Stimulated activated naive CD8-positive, alpha-beta T cell treated with anti-CD3 and anti-CD28 coated beads, Interleukin-15, Interleukin-2, amounts not matched to agents 100 ng/mL and 50 ng/mL, for 24 hours (primary cell): ENCODE measurements at regions not wholly inside any gene's neighbourhood (a gene's known extent, or its start where the extent isn't known, plus 50 kb on each side); places are given as distances from the start of the nearest gene placed in this dataset.
"Not testable (repeated sequence)": the region's sequence is repeated elsewhere in the genome, so short reads cannot be mapped to it uniquely, and the experiment has no call there.

Source experiments
- H3K27ac Mint-ChIP-seq: one replicate; pipeline ENCODE4 v1.8.0; 2021; ENCODE audit warnings: mild to moderate bottlenecking, mixed read lengths
- H3K27me3 Mint-ChIP-seq: one replicate; pipeline ENCODE4 v1.8.0; 2021; ENCODE audit warnings: mixed read lengths
- H3K36me3 Mint-ChIP-seq: one replicate; pipeline ENCODE4 v1.8.0; 2021; ENCODE audit warnings: low read depth, mixed read lengths
- H3K4me1 Mint-ChIP-seq: one replicate; pipeline ENCODE4 v1.8.0; 2021; ENCODE audit warnings: low read depth, mixed read lengths
- H3K4me3 Mint-ChIP-seq: one replicate; pipeline ENCODE4 v1.8.0; 2021; ENCODE audit warnings: mild to moderate bottlenecking, mixed read lengths
- H3K9me3 Mint-ChIP-seq: one replicate; pipeline ENCODE4 v1.8.0; 2021; ENCODE audit warnings: mixed read lengths

- H3K4me3 Mint-ChIP-seq, result peak overlapping the region; percentile 68
- H3K36me3 Mint-ChIP-seq, result no peaks in the 10 kb centered on the region
- H3K27me3 Mint-ChIP-seq, result no peaks in the 10 kb centered on the region
- peak overlapping the region; percentile 85 for H3K27ac Mint-ChIP-seq
- no peaks in the 10 kb centered on the region for H3K9me3 Mint-ChIP-seq
- peaks cover 44% of the 10 kb centered on the region for H3K4me1 Mint-ChIP-seq
Measured at GRCh38 chr7:142463401-142463850, 205.6 kb upstream of the PRSS58 start.

- Mint-ChIP-seq H3K4me3 (peak overlapping the region; percentile 4), H3K27ac (peak overlapping the region; percentile 70)
Measured at GRCh38 chr7:142461437-142461836, 203.6 kb upstream of the PRSS58 start.

GRCh38 chr7:142460402-142461117 lies 202.7 kb upstream of the PRSS58 start:
- Mint-ChIP-seq H3K27me3 (no peaks in the 10 kb centered on the region), H3K27ac (no peak overlapping the region), H3K4me3 (no peak overlapping the region), H3K36me3 (no peaks in the 10 kb centered on the region), H3K4me1 (peaks cover 43% of the 10 kb centered on the region), H3K9me3 (no peaks in the 10 kb centered on the region)

More at GRCh38 chr7:142461437-142461836, 203.6 kb upstream of the PRSS58 start:
- Mint-ChIP-seq H3K4me1 (peaks cover 43% of the 10 kb centered on the region), H3K36me3 (no peaks in the 10 kb centered on the region), H3K9me3 (no peaks in the 10 kb centered on the region), H3K27me3 (no peaks in the 10 kb centered on the region)

- Mint-ChIP-seq H3K4me1 (peaks cover 45% of the 10 kb centered on the region), H3K4me3 (no peak overlapping the region), H3K27me3 (no peaks in the 10 kb centered on the region), H3K27ac (no peak overlapping the region), H3K9me3 (no peaks in the 10 kb centered on the region), H3K36me3 (no peaks in the 10 kb centered on the region)
Measured at GRCh38 chr7:142459551-142459963, 201.7 kb upstream of the PRSS58 start.

- Mint-ChIP-seq H3K36me3 (no peaks in the 10 kb centered on the region), H3K4me3 (peak overlapping the region; percentile 9), H3K4me1 (peaks cover 32% of the 10 kb centered on the region), H3K27me3 (no peaks in the 10 kb centered on the region), H3K27ac (no peak overlapping the region), H3K9me3 (no peaks in the 10 kb centered on the region)
Measured at GRCh38 chr7:142457146-142457703, 199.4 kb upstream of the PRSS58 start.

- peaks cover 24% of the 10 kb centered on the region for H3K4me1 Mint-ChIP-seq
- H3K27ac Mint-ChIP-seq, result peak overlapping the region; percentile 64
- H3K27me3 Mint-ChIP-seq, result no peaks in the 10 kb centered on the region
- H3K9me3 Mint-ChIP-seq, result no peaks in the 10 kb centered on the region
- H3K4me3 Mint-ChIP-seq, result peak overlapping the region; percentile 66
- H3K36me3 Mint-ChIP-seq, result no peaks in the 10 kb centered on the region
Measured at GRCh38 chr7:142455392-142455791, 197.5 kb upstream of the PRSS58 start.

- H3K27me3 Mint-ChIP-seq, result no peaks in the 10 kb centered on the region
- peak overlapping the region; percentile 66 for H3K4me3 Mint-ChIP-seq
- H3K9me3 Mint-ChIP-seq, result no peaks in the 10 kb centered on the region
- no peaks in the 10 kb centered on the region for H3K36me3 Mint-ChIP-seq
- peaks cover 22% of the 10 kb centered on the region for H3K4me1 Mint-ChIP-seq
- H3K27ac Mint-ChIP-seq, result peak overlapping the region; percentile 33
Measured at GRCh38 chr7:142454862-142455261, 197.0 kb upstream of the PRSS58 start.

- Mint-ChIP-seq H3K4me3 (no peak overlapping the region), H3K36me3 (no peaks in the 10 kb centered on the region), H3K27ac (no peak overlapping the region), H3K27me3 (no peaks in the 10 kb centered on the region), H3K9me3 (no peaks in the 10 kb centered on the region), H3K4me1 (peaks cover 8% of the 10 kb centered on the region)
Measured at GRCh38 chr7:142452791-142453190, 194.9 kb upstream of the PRSS58 start.

GRCh38 chr7:142451817-142452216 lies 194.0 kb upstream of the PRSS58 start:
- Mint-ChIP-seq H3K4me1 (peaks cover 8% of the 10 kb centered on the region), H3K36me3 (no peaks in the 10 kb centered on the region), H3K4me3 (no peak overlapping the region), H3K9me3 (no peaks in the 10 kb centered on the region), H3K27me3 (no peaks in the 10 kb centered on the region), H3K27ac (no peak overlapping the region)

GRCh38 chr7:142451296-142451695 lies 193.4 kb upstream of the PRSS58 start:
- Mint-ChIP-seq H3K36me3 (no peaks in the 10 kb centered on the region), H3K27me3 (no peaks in the 10 kb centered on the region), H3K4me3 (no peak overlapping the region), H3K9me3 (no peaks in the 10 kb centered on the region), H3K4me1 (peaks cover 8% of the 10 kb centered on the region), H3K27ac (no peak overlapping the region)

GRCh38 chr7:142450695-142451094 lies 192.8 kb upstream of the PRSS58 start:
- H3K27me3 Mint-ChIP-seq, result no peaks in the 10 kb centered on the region
- no peaks in the 10 kb centered on the region for H3K9me3 Mint-ChIP-seq
- peaks cover 8% of the 10 kb centered on the region for H3K4me1 Mint-ChIP-seq
- no peak overlapping the region for H3K27ac Mint-ChIP-seq
- H3K36me3 Mint-ChIP-seq, result no peaks in the 10 kb centered on the region
- H3K4me3 Mint-ChIP-seq, result no peak overlapping the region

- H3K4me3 Mint-ChIP-seq, result peak overlapping the region; percentile 27
- H3K36me3 Mint-ChIP-seq, result no peaks in the 10 kb centered on the region
- no peaks in the 10 kb centered on the region for H3K27me3 Mint-ChIP-seq
- H3K27ac Mint-ChIP-seq, result peak overlapping the region; percentile 73
- peaks cover 9% of the 10 kb centered on the region for H3K4me1 Mint-ChIP-seq
- no peaks in the 10 kb centered on the region for H3K9me3 Mint-ChIP-seq
Measured at GRCh38 chr7:142450206-142450605, 192.3 kb upstream of the PRSS58 start.

GRCh38 chr7:142448857-142449256 lies 191.0 kb upstream of the PRSS58 start:
- not testable (repeated sequence) for H3K27me3 Mint-ChIP-seq, H3K36me3 Mint-ChIP-seq, H3K9me3 Mint-ChIP-seq, H3K4me1 Mint-ChIP-seq
- peak overlapping the region; percentile 4 for H3K4me3 Mint-ChIP-seq
- peak overlapping the region; percentile 17 for H3K27ac Mint-ChIP-seq

- H3K36me3 Mint-ChIP-seq, result no peaks in the 10 kb centered on the region
- H3K4me1 Mint-ChIP-seq, result peaks cover 14% of the 10 kb centered on the region
- no peak overlapping the region for H3K4me3 Mint-ChIP-seq
- no peaks in the 10 kb centered on the region for H3K9me3 Mint-ChIP-seq
- no peaks in the 10 kb centered on the region for H3K27me3 Mint-ChIP-seq
- no peak overlapping the region for H3K27ac Mint-ChIP-seq
Measured at GRCh38 chr7:142447762-142448161, 189.9 kb upstream of the PRSS58 start.

- no peaks in the 10 kb centered on the region for H3K9me3 Mint-ChIP-seq
- H3K27ac Mint-ChIP-seq, result no peak overlapping the region
- peaks cover 35% of the 10 kb centered on the region for H3K4me1 Mint-ChIP-seq
- H3K4me3 Mint-ChIP-seq, result no peak overlapping the region
- H3K36me3 Mint-ChIP-seq, result no peaks in the 10 kb centered on the region
- H3K27me3 Mint-ChIP-seq, result no peaks in the 10 kb centered on the region
Measured at GRCh38 chr7:142445019-142445686, 187.3 kb upstream of the PRSS58 start.
